Liver (tissue), 3 donors: ENCODE measurements at regions not wholly inside any gene's neighbourhood (a gene's known extent, or its start where the extent isn't known, plus 50 kb on each side); places are given as distances from the start of the nearest gene placed in this dataset.

Source experiments
- GABPA ChIP-seq, 2 donors: IDR thresholded peaks in 1 of 2; conservative IDR thresholded peaks in 1 of 2; 2 replicates each; pipeline ENCODE4 v1.6.1; 2016; ENCODE audit warnings: antibody characterized with exemption in 2 of 2, mild to moderate bottlenecking in 1 of 2, moderate library complexity in 1 of 2
- JUND ChIP-seq, 2 donors: IDR thresholded peaks; 2 replicates each; pipeline ENCODE4 v1.6.1; 2016; ENCODE audit warnings: antibody characterized with exemption in 2 of 2
- RAD21 ChIP-seq, 2 donors: IDR thresholded peaks; 2 replicates each; pipeline ENCODE4 v1.6.1; 2016; ENCODE audit warnings: antibody characterized with exemption in 2 of 2, mild to moderate bottlenecking in 2 of 2
- REST ChIP-seq: IDR thresholded peaks from 2 replicates; pipeline ENCODE4 v1.6.1; 2016; ENCODE audit warnings: antibody characterized with exemption, mild to moderate bottlenecking
- SP1 ChIP-seq: IDR thresholded peaks from 2 replicates; pipeline ENCODE4 v1.6.1; 2018; ENCODE audit warnings: antibody characterized with exemption, mild to moderate bottlenecking
- TAF1 ChIP-seq: conservative IDR thresholded peaks from 2 replicates; pipeline ENCODE4 v1.6.1; 2016; ENCODE audit warnings: antibody characterized with exemption, mild to moderate bottlenecking
- TF ChIP-seq, protein P1 (sequence below): fragments of 150-350 bp; IDR thresholded peaks from 2 replicates; pipeline ENCODE4 v1.5.1; 2017; ENCODE audit warnings: improper control_type of control experiment, low read depth, low read length; ENCODE audit not compliant: missing input control
- TF ChIP-seq, protein P2 (sequence below): IDR thresholded peaks from 2 replicates; pipeline ENCODE4 v1.6.1; 2016; ENCODE audit warnings: antibody characterized with exemption
- donor health status: healthy.
- donor health status: healthy.

GRCh38 chr3:168624195-168624594 is 528.5 kb upstream of the GOLIM4 start:
- TF ChIP-seq, protein P1, sequence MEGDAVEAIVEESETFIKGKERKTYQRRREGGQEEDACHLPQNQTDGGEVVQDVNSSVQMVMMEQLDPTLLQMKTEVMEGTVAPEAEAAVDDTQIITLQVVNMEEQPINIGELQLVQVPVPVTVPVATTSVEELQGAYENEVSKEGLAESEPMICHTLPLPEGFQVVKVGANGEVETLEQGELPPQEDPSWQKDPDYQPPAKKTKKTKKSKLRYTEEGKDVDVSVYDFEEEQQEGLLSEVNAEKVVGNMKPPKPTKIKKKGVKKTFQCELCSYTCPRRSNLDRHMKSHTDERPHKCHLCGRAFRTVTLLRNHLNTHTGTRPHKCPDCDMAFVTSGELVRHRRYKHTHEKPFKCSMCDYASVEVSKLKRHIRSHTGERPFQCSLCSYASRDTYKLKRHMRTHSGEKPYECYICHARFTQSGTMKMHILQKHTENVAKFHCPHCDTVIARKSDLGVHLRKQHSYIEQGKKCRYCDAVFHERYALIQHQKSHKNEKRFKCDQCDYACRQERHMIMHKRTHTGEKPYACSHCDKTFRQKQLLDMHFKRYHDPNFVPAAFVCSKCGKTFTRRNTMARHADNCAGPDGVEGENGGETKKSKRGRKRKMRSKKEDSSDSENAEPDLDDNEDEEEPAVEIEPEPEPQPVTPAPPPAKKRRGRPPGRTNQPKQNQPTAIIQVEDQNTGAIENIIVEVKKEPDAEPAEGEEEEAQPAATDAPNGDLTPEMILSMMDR: no peak
- TF ChIP-seq JUND (IDR thresholded peaks at IDR 0.05): no peak
- TF ChIP-seq RAD21 (IDR thresholded peaks at IDR 0.05): no peak
- no peak for TF ChIP-seq TAF1
- TF ChIP-seq, protein P2, sequence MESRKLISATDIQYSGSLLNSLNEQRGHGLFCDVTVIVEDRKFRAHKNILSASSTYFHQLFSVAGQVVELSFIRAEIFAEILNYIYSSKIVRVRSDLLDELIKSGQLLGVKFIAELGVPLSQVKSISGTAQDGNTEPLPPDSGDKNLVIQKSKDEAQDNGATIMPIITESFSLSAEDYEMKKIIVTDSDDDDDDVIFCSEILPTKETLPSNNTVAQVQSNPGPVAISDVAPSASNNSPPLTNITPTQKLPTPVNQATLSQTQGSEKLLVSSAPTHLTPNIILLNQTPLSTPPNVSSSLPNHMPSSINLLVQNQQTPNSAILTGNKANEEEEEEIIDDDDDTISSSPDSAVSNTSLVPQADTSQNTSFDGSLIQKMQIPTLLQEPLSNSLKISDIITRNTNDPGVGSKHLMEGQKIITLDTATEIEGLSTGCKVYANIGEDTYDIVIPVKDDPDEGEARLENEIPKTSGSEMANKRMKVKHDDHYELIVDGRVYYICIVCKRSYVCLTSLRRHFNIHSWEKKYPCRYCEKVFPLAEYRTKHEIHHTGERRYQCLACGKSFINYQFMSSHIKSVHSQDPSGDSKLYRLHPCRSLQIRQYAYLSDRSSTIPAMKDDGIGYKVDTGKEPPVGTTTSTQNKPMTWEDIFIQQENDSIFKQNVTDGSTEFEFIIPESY: no peak
- no peak for TF ChIP-seq SP1
- no peak for TF ChIP-seq REST
- no peak for TF ChIP-seq GABPA (IDR thresholded peaks at IDR 0.05 in 1 of 2, conservative IDR thresholded peaks at IDR 0.05 in 1 of 2)
